Upper lobe of left lung (tissue), 6 donors: ENCODE measurements at regions not wholly inside any gene's neighbourhood (a gene's known extent, or its start where the extent isn't known, plus 50 kb on each side); places are given as distances from the start of the nearest gene placed in this dataset.
A peak's percentile ranks its signal among the peaks of the same experiment; 100 is the strongest.

Source experiments
- ATAC-seq, 2 donors: fragments of 200-7000 bp; cut with Tn5 transposase; one replicate each; pipeline ENCODE4 v1.9.1; 2022; ENCODE audit warnings: mild to moderate bottlenecking in 2 of 2, moderate library complexity in 2 of 2; ENCODE audit not compliant: low FRiP score in 2 of 2
- DNase-seq, 2 donors: peaks; one replicate each; pipeline ENCODE4 v3.0.0-alpha.2; 2019 to 2020
- H3K27ac ChIP-seq, 4 donors: fragments of 200-600 bp; sonication (generic); one replicate each; pipeline ENCODE4 v1.5.1; 2016 to 2019
- H3K27me3 ChIP-seq, 4 donors: fragments of 200-600 bp; sonication (generic); one replicate each; pipeline ENCODE4 v1.5.1; 2017 to 2019
- H3K36me3 ChIP-seq, 4 donors: fragments of 200-600 bp; sonication (generic); one replicate each; pipeline ENCODE4 v1.5.1; 2016 to 2019
- H3K4me1 ChIP-seq, 4 donors: fragments of 200-600 bp; sonication (generic); one replicate each; pipeline ENCODE4 v1.5.1; 2018 to 2019
- H3K4me3 ChIP-seq, 4 donors: fragments of 200-600 bp; sonication (generic); one replicate each; pipeline ENCODE4 v1.5.1; 2017 to 2019; ENCODE audit warnings: mild to moderate bottlenecking in 2 of 4, moderate library complexity in 1 of 4
- H3K9me3 ChIP-seq, 4 donors: fragments of 200-600 bp; sonication (generic); one replicate each; pipeline ENCODE4 v1.5.1; 2018 to 2019
- EP300 ChIP-seq, 4 donors: sonication (generic); formaldehyde crosslinking; IDR thresholded peaks; one replicate each; pipeline ENCODE4 v1.5.1; 2017; ENCODE audit warnings: antibody characterized with exemption in 4 of 4, control low read depth in 2 of 4
- POLR2A ChIP-seq, 4 donors: fragments of 450-650 bp; IDR thresholded peaks; one replicate each; pipeline ENCODE4 v1.5.1; 2016 to 2017; ENCODE audit warnings: antibody characterized with exemption in 4 of 4, mild to moderate bottlenecking in 2 of 4
- POLR2AphosphoS5 ChIP-seq, 2 donors: sonication (generic); formaldehyde crosslinking; IDR thresholded peaks; one replicate each; pipeline ENCODE4 v1.5.1; 2017; ENCODE audit warnings: antibody characterized with exemption in 2 of 2
- WGBS, 2 donors: methylation state at CpG; one replicate each; pipeline ENCODE4 v1.1.5; 2017 to 2018; 5-methylcytosine and 5-hydroxymethylcytosine counted together
- TF ChIP-seq, protein P1 (sequence below), 6 experiments: fragments of 450-650 bp in 4 of 6; fragments of 200-600 bp in 2 of 6; sonication (generic) in 2 of 6; IDR thresholded peaks; one replicate each; pipeline ENCODE4 v1.5.1; 2016 to 2019; ENCODE audit warnings: antibody characterized with exemption in 6 of 6
- donor health status: DM: no; HTN: no; CAD: no; lungs with moderate emphysema.
- donor health status: DM: no; HTN: yes; CAD: no; lungs with severe emphysema.

DNA sequence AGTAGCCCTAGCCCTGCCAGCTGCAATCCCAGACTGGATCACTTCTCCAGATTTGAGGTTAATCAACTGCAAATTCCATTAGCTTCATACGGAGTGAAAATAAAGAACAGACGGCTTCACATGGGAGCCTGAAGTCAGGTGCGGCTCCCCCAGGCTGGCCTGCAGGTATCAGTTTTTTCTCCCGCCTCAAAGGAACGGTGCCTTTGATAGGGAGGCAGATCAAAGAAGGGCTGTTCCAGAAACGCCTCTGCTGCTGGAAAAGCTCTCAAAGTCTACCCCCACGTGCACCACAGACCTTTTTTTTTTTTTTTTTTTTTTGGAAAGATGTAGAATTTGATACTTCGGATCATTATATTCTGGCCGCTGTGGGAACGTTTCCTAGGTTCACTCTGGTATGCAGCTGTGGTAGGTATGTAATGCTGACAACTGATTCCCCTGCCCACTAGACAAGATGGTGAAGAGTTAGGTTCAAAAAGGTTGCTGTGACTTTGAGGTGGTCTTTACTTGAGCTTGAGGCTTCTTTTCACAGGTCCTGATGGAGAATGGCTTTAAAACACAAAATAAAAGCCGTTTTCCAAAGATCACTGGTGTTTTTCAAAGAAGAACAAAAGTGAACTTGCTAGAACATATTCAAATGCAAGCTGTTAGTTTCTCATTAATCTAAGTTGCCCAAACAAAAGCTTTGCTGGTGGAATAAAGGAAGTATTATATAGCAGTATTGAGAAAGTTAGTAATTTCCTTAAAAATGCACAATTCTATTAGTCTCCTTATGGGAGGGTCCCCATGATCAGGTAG lies 189.0 kb upstream of the NFIA start:
- Histone ChIP-seq H3K27me3 (no peaks in the 10 kb centered on the region), H3K36me3 (no peaks in the 10 kb centered on the region), H3K9me3 (no peaks in the 10 kb centered on the region), H3K4me3 (no peak overlapping the region), H3K4me1 (no peaks in the 10 kb centered on the region), H3K27ac (no peak overlapping the region)
- ATAC-seq (no peak), DNase-seq (no peak)
- TF ChIP-seq, protein P1, sequence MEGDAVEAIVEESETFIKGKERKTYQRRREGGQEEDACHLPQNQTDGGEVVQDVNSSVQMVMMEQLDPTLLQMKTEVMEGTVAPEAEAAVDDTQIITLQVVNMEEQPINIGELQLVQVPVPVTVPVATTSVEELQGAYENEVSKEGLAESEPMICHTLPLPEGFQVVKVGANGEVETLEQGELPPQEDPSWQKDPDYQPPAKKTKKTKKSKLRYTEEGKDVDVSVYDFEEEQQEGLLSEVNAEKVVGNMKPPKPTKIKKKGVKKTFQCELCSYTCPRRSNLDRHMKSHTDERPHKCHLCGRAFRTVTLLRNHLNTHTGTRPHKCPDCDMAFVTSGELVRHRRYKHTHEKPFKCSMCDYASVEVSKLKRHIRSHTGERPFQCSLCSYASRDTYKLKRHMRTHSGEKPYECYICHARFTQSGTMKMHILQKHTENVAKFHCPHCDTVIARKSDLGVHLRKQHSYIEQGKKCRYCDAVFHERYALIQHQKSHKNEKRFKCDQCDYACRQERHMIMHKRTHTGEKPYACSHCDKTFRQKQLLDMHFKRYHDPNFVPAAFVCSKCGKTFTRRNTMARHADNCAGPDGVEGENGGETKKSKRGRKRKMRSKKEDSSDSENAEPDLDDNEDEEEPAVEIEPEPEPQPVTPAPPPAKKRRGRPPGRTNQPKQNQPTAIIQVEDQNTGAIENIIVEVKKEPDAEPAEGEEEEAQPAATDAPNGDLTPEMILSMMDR (IDR thresholded peaks at IDR 0.05) = no peak
- TF ChIP-seq EP300 (IDR thresholded peaks at IDR 0.05) = no peak
- no peak for TF ChIP-seq POLR2A (IDR thresholded peaks at IDR 0.05)
- no peak for TF ChIP-seq POLR2AphosphoS5 (IDR thresholded peaks at IDR 0.05)
- 66 to 69% methylated on average over 11 of the region's 11 CpGs for WGBS, 2 donors

DNA sequence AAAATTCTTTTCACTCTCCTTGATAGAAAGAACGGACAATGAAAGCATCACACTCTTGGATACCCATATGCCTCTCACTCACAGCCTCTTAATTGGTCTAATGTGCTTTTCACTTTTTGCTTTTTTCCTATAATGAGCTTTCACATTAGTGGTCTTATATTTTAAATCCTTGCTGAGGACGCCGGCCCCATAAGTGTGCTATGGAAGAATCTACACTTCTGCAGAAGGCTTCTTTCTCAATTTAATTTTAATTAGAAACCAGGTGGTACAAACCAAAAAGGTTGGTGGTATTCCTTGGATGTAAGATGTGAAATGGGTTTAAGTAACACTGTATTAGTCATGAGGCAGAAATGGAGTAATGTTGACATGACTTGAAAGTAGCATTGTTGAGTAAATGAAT lies 190.6 kb upstream of the NFIA start:
- WGBS, 2 donors = 61 to 80% methylated on average over 3 of the region's 3 CpGs
- no peaks in the 10 kb centered on the region for H3K4me1 ChIP-seq

DNA sequence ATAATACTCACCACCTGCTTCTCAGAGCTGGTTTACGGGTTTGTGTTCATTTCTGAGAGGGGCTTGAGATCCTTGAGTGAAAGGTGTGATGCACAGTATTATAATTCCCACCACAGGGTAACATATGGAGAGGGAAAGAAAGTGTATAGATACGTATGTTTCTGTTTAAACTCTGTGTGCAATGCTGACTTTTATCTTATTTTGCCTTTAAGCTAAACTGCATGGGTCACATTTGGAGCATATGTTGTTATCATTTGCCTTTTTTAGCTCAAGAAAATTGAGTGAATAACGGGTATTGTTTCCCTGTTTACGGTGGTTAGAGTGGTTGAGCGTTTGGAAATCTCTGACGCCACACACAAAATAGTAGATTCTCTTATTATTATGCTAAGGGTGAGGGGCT lies 191.1 kb upstream of the NFIA start:
- no peak for ATAC-seq
- no peak for DNase-seq
- Histone ChIP-seq H3K4me1 (no peaks in the 10 kb centered on the region), H3K27me3 (no peaks in the 10 kb centered on the region), H3K27ac (no peak overlapping the region), H3K4me3 (no peak overlapping the region), H3K36me3 (no peaks in the 10 kb centered on the region), H3K9me3 (no peaks in the 10 kb centered on the region)
- TF ChIP-seq EP300 (IDR thresholded peaks at IDR 0.05) (no peak), POLR2AphosphoS5 (IDR thresholded peaks at IDR 0.05) (no peak), POLR2A (IDR thresholded peaks at IDR 0.05) (no peak)
- TF ChIP-seq, protein P1 (IDR thresholded peaks at IDR 0.05) = no peak
- 84 to 85% methylated on average over 6 of the region's 6 CpGs for WGBS, 2 donors

More for the DNA sequence above, 190.6 kb upstream of the NFIA start:
- Histone ChIP-seq H3K4me3 (no peak overlapping the region), H3K36me3 (no peaks in the 10 kb centered on the region), H3K27me3 (no peaks in the 10 kb centered on the region), H3K9me3 (no peaks in the 10 kb centered on the region), H3K27ac (no peak overlapping the region)
- no peak for DNase-seq
- no peak for ATAC-seq
- TF ChIP-seq POLR2AphosphoS5 (IDR thresholded peaks at IDR 0.05) = no peak
- TF ChIP-seq, protein P1 (IDR thresholded peaks at IDR 0.05) = no peak
- no peak for TF ChIP-seq POLR2A (IDR thresholded peaks at IDR 0.05)
- no peak for TF ChIP-seq EP300 (IDR thresholded peaks at IDR 0.05)

DNA sequence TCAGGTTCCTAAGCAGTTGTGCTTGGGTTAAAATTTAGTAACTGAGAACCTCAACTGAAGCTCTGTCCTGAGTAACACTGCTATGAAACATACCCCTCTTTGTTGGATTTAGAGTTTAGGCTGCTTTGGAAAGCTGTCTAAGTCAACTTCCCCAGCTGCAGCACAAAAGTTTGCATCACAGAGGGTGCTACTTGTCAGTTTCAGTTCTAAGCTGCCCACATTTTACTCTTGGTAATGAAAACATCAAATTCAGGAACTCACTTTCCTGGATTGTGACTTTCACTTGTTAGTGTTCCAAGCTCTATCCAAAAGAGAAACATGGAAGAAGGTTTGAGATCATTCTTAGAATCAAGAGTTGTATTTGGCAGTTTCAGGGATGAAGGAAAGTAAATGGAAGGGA lies 191.7 kb upstream of the NFIA start:
- Histone ChIP-seq H3K27me3 (no peaks in the 10 kb centered on the region), H3K4me1 (no peaks in the 10 kb centered on the region), H3K27ac (no peak overlapping the region), H3K4me3 (no peak overlapping the region), H3K9me3 (no peaks in the 10 kb centered on the region), H3K36me3 (no peaks in the 10 kb centered on the region)
- TF ChIP-seq, protein P1 (IDR thresholded peaks at IDR 0.05) = no peak
- TF ChIP-seq POLR2A (IDR thresholded peaks at IDR 0.05) (no peak), POLR2AphosphoS5 (IDR thresholded peaks at IDR 0.05) (no peak), EP300 (IDR thresholded peaks at IDR 0.05) (no peak)
- DNase-seq = no peak
- ATAC-seq = peak in 1 of 2 donors; percentile 35

DNA sequence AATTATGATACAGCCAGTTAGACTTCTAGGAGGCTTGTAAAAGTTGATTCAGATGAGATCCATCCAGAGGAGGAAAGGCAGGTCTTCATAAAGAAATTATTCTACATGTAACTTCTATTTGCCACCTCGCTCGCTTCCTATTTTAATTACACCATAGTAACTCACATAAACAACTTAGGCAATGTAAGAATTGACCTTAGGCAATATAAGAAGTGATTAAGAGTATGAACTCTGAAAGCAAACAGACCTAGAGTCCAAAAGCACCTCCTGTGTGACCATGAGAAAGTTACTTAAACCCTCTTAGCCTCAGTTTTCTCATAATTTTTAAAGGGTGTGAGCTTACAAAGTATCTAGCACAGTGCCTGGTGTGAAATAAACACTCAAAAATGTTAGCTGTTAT lies 192.7 kb upstream of the NFIA start:
- no peak for ATAC-seq
- Histone ChIP-seq H3K4me1 (no peaks in the 10 kb centered on the region), H3K27ac (no peak overlapping the region), H3K36me3 (no peaks in the 10 kb centered on the region), H3K27me3 (no peaks in the 10 kb centered on the region), H3K4me3 (no peak overlapping the region), H3K9me3 (no peaks in the 10 kb centered on the region)
- TF ChIP-seq POLR2AphosphoS5 (IDR thresholded peaks at IDR 0.05) (no peak), EP300 (IDR thresholded peaks at IDR 0.05) (no peak), POLR2A (IDR thresholded peaks at IDR 0.05) (no peak)
- TF ChIP-seq, protein P1 (IDR thresholded peaks at IDR 0.05) = no peak
- DNase-seq = no peak
- WGBS, 2 donors = 89 to 94% methylated on average over 2 of the region's 2 CpGs
